ENCODE measurements at regions not wholly inside any gene's neighbourhood (a gene's known extent, or its start where the extent isn't known, plus 50 kb on each side); places are given as distances from the start of the nearest gene placed in this dataset.
"Not testable (repeated sequence)": the region's sequence is repeated elsewhere in the genome, so short reads cannot be mapped to it uniquely, and the experiment has no call there.

DNA sequence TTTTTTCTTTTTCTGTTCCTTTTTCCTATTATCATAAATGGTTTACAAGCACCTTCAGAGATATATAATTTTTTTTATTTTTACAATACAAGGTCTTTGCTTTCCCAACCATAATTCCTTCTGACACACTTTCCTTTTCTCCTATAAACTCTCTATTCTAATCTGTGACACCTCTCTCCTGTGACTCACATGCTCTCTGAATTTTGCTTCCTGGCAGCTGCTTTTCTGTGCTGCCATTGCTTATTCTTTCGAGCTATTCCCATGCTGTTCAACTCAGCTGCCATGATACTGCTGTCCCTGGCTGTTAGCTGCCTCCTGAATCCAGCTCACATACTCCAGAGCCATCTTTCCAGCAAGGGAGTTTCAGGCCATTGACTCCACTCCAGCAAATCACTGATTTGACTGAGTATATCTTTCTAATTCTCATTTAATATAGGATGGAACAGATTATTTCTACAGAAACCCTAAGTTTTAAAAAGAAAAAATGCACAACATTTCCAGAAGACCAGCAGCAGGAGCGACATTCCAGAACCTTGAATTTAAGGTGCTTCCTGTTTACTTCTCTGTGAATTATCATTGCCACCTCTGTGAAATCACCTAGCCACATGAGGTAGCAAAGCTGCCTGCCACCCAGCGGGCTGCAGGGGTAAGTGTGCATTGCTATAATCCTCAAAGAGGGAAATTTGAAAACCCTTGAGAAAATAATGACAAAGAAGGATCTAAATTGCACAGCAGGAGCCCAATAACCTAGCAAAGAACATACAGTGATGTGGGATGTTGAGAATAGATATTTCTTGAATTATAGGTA, 1442.6 kb downstream of the KHDRBS2 start:
- DNase-seq; CTCF ChIA-PET; H3K9me3 Mint-ChIP-seq (ENCODE audit: insufficient read depth); H3K36me3 Mint-ChIP-seq (ENCODE audit: low read depth); H3K27ac Mint-ChIP-seq; H3K4me3 Mint-ChIP-seq; H3K27me3 Mint-ChIP-seq (ENCODE audit: low read depth); ATAC-seq; POLR2A ChIA-PET; H3K4me1 Mint-ChIP-seq (ENCODE audit: low read depth): not testable (repeated sequence)

DNA sequence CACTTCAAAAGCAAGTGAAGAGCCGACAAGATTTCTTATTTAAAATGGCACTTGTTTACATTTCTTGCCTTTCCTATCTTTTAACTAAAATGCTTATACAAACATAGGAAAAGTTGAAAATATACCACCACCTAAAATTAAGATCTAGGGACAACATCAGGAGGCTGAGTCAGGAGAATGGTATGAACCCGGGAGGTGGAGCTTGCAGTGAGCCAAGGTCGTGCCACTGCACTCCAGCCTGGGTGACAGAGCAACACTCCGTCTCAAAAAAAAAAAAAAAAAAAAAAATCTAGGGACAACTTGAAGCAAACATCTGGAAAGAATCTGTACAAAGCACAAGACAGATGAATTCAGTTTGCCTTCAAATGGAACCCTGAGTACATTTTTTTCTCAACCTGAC, 1455.3 kb downstream of the KHDRBS2 start:
- H3K27ac Mint-ChIP-seq; H3K4me1 Mint-ChIP-seq (ENCODE audit: low read depth); ATAC-seq; DNase-seq; H3K36me3 Mint-ChIP-seq (ENCODE audit: low read depth); CTCF ChIA-PET; H3K27me3 Mint-ChIP-seq (ENCODE audit: low read depth); H3K4me3 Mint-ChIP-seq; POLR2A ChIA-PET: not testable (repeated sequence)
- H3K9me3 Mint-ChIP-seq (ENCODE audit: insufficient read depth): peaks cover 21% of the 10 kb centered on the region

DNA sequence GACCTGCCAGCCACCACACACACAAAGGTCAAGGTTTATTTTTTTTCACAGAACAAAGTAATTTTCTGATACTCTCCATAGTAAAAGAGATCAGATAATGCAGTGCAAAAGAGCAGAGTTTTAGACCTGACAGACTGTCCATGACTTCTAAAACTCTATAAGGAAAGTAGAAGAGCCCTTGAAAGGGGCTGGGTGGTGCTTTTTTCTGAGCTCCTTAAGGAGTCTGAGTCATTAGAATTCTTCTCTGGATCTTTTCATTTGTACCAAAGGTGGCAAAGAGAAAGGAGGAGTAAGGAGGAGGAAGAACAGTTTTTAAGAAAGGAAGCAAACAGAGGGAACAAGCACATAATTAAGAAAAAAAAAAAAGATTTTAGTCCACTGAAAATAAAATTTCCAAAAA, 1463.4 kb downstream of the KHDRBS2 start:
- H3K9me3 Mint-ChIP-seq (ENCODE audit: insufficient read depth); ATAC-seq; DNase-seq; H3K4me1 Mint-ChIP-seq (ENCODE audit: low read depth); H3K36me3 Mint-ChIP-seq (ENCODE audit: low read depth); CTCF ChIA-PET; POLR2A ChIA-PET; H3K4me3 Mint-ChIP-seq; H3K27ac Mint-ChIP-seq; H3K27me3 Mint-ChIP-seq (ENCODE audit: low read depth): not testable (repeated sequence)

DNA sequence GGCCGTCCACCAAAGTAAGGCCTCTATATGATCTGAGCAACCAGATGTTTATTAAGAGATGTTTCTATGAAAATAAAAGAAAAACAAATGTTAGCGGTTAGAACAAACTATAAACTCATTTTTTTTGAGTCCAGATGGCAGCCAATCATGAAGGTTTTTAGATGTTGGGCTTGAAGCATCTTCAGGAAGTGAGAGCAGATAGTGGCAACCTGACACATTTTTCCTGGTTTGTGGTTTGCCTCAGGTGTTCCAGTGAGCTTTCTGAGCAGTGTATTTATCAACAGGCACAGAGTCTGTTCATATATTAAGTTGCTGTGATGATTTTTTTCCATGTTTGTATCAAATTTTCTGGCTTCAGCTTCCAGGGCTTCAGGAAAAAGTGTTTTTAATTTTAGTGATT, 1468.0 kb downstream of the KHDRBS2 start:
- H3K4me1 Mint-ChIP-seq (ENCODE audit: low read depth); H3K27ac Mint-ChIP-seq; H3K4me3 Mint-ChIP-seq; H3K27me3 Mint-ChIP-seq (ENCODE audit: low read depth); H3K36me3 Mint-ChIP-seq (ENCODE audit: low read depth); H3K9me3 Mint-ChIP-seq (ENCODE audit: insufficient read depth); CTCF ChIA-PET; POLR2A ChIA-PET; ATAC-seq; DNase-seq: not testable (repeated sequence)

DNA sequence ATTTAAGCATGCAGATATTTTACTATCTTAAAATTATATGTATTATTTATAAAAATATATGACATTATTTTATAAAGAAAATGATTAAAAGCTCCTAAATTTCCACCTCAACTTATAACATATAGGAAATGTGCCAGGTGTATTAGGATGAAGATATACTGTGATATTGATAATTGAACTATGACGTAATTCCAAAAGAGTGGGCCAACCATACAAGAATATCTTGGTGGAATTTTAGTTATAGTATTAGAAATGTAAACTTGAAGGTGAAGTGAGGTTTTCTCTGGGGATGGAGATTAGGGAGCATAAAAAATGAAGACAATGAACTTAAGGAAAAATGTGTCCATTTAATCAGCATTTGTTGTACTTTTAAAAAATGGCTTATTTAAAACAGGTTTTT, 1471.2 kb downstream of the KHDRBS2 start:
- CTCF ChIA-PET; DNase-seq; H3K9me3 Mint-ChIP-seq (ENCODE audit: insufficient read depth); H3K36me3 Mint-ChIP-seq (ENCODE audit: low read depth); H3K27ac Mint-ChIP-seq; ATAC-seq; H3K27me3 Mint-ChIP-seq (ENCODE audit: low read depth); H3K4me1 Mint-ChIP-seq (ENCODE audit: low read depth); POLR2A ChIA-PET; H3K4me3 Mint-ChIP-seq: not testable (repeated sequence)

DNA sequence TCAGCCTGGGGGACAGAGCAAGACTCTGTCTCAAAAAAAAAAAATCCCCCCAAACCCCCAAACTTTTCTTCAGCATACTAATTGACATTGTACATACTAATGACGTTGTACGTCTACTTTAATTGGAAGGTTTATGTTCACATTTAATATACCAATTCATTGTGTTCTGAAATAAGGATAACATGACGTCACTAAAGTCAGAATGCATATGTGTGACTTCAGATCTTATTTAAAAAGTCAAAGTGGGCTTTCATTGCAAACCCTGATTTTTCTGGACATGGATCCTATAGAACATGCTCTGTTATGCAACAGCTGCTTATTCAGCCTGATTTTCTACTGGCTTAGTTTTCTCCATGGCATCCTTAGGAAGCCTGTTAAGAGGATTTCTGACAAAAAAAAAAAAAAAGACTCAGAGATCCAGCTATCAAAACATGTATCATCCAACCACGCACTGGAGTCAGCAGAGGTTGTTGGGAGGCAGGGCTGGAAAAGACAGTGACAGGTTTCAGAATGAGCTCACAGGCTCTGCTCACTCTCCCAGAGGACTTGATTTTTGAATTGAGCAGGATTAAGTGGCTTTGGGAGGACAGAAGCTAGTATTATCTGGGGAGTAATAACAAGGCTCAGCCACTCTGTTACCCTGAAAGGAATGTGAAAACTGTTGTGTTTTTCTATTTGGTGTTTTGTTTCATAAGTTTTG, 1472.0 kb downstream of the KHDRBS2 start:
- H3K9me3 Mint-ChIP-seq (ENCODE audit: insufficient read depth); ATAC-seq; H3K36me3 Mint-ChIP-seq (ENCODE audit: low read depth); H3K4me3 Mint-ChIP-seq; H3K27ac Mint-ChIP-seq; CTCF ChIA-PET; POLR2A ChIA-PET; H3K4me1 Mint-ChIP-seq (ENCODE audit: low read depth); DNase-seq; H3K27me3 Mint-ChIP-seq (ENCODE audit: low read depth): not testable (repeated sequence)

DNA sequence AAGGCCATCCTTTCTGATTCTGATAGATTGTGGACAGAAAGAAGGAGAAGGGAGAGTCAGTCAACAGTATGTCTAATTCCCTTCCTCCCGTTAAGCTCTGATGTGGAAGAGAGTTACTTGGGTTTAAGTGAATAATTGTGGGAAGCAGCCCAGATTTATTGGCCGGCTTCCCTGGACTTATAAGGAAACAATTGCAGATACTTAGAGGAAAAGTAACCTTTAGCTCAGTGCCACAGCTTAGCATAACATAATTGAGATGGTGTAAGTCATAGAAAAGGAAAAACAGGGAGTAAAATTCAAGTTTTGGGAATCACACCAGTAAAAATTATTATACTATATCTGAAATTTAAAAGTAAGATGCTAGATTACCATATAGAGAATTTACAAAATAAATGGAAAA, 1475.8 kb downstream of the KHDRBS2 start:
- DNase-seq; H3K36me3 Mint-ChIP-seq (ENCODE audit: low read depth); H3K27me3 Mint-ChIP-seq (ENCODE audit: low read depth); H3K9me3 Mint-ChIP-seq (ENCODE audit: insufficient read depth); ATAC-seq; POLR2A ChIA-PET; CTCF ChIA-PET; H3K27ac Mint-ChIP-seq; H3K4me1 Mint-ChIP-seq (ENCODE audit: low read depth); H3K4me3 Mint-ChIP-seq: not testable (repeated sequence)

DNA sequence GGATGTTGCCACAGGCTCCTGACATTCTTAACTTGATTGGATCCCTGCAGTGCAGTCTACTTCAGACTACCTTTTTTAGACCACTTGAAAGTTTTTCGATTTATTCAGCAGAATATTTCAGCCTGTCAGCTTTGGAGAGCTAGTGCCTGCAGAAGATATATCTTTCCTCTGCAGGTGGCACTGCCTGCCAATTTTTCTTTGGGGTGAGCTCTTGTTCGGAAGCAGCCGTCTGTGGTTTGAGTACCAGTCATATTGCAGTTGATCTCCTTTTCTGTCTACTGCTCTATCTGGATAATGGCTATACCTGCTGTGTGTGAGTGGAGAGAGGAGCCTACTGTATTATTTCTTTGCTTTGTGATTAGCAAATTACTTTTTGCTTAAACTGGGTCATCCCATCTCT, 1486.9 kb downstream of the KHDRBS2 start:
- ATAC-seq; H3K4me1 Mint-ChIP-seq (ENCODE audit: low read depth); H3K27me3 Mint-ChIP-seq (ENCODE audit: low read depth); H3K9me3 Mint-ChIP-seq (ENCODE audit: insufficient read depth); H3K27ac Mint-ChIP-seq; POLR2A ChIA-PET; DNase-seq; H3K4me3 Mint-ChIP-seq; CTCF ChIA-PET; H3K36me3 Mint-ChIP-seq (ENCODE audit: low read depth): not testable (repeated sequence)

DNA sequence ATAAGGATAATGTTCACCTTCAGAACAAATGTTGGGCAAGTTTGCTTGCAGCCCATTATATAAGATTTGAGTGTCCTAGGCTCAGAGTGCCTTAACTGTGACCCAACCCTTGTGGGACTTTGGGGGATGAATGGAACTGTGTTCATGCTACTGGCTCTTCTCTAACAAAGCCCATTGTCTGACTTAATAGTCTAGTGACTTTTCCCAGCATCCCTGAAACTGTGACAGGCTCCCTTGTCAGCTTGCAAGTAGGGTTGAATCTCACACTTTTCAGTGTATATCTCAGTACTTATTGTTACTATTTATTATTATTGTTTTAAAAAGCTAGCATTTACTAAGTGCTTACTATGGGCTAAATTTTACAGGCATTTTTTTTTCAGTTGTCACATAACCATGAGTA, 1488.2 kb downstream of the KHDRBS2 start:
- CTCF ChIA-PET: not testable (repeated sequence)

DNA sequence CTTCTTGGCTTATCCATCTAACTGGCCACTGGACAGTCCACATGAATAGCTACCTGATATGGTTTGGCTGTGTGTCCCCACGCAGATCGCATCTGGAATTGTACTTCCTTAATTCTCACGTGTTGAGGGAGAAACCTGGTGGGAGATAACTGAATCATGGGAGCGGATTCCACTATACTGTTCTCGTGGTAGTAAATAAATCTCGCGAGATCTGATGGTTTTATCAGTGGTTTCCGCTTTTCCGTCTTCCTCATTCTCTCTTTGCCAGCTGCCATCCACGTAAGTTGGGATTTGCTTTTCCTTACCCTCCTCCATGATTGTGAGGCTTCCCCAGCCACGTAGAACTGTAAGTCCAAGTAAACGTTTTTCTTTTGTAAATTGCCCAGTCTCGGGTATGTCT, 1496.4 kb downstream of the KHDRBS2 start:
- H3K36me3 Mint-ChIP-seq (ENCODE audit: low read depth); H3K9me3 Mint-ChIP-seq (ENCODE audit: insufficient read depth); H3K4me1 Mint-ChIP-seq (ENCODE audit: low read depth); POLR2A ChIA-PET; H3K27me3 Mint-ChIP-seq (ENCODE audit: low read depth); DNase-seq; H3K27ac Mint-ChIP-seq; CTCF ChIA-PET; H3K4me3 Mint-ChIP-seq; ATAC-seq: not testable (repeated sequence)

More for the DNA sequence above, 1488.2 kb downstream of the KHDRBS2 start:
- H3K4me1 Mint-ChIP-seq (ENCODE audit: low read depth); DNase-seq; ATAC-seq; H3K27me3 Mint-ChIP-seq (ENCODE audit: low read depth); H3K27ac Mint-ChIP-seq; H3K4me3 Mint-ChIP-seq; POLR2A ChIA-PET; H3K36me3 Mint-ChIP-seq (ENCODE audit: low read depth); H3K9me3 Mint-ChIP-seq (ENCODE audit: insufficient read depth): not testable (repeated sequence)

DNA sequence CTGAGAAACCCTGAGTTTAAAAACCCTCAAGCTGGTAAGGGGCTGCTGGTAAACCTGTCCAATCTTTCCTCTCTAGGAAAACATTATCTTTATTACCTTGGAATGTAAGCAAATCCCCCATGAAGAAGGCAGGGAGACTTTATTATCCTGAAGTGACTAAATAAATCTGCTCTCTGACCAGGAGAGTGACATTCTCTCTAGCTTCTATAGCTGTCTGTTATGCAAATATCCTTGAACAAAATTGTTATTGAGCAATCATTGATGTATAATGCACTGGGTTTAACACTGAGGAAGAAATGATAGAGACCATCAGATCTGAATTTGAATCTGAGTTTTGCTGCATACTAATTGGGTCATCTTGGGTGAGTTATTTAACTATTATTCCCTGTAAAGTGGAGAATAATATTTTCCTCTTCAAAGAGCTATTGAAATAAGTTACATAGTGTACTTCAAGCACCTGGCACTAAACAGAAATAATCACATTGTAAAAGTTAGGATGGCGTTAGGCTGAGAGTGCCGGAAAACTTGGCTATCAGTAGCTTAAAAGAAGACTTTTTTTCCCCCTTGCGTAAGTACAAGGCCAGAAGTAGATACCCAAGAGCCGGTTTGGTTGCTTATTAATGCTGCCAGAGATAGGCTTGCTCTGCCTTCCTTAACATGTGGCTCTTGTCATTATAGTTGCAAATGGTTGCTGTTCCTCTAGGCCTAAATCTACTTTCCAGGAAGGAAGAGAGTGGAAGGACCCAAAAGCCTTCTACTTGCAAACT, 1503.1 kb downstream of the KHDRBS2 start:
- DNase-seq; CTCF ChIA-PET; POLR2A ChIA-PET; H3K27me3 Mint-ChIP-seq (ENCODE audit: low read depth); H3K4me1 Mint-ChIP-seq (ENCODE audit: low read depth); ATAC-seq; H3K27ac Mint-ChIP-seq; H3K4me3 Mint-ChIP-seq; H3K9me3 Mint-ChIP-seq (ENCODE audit: insufficient read depth); H3K36me3 Mint-ChIP-seq (ENCODE audit: low read depth): not testable (repeated sequence)

DNA sequence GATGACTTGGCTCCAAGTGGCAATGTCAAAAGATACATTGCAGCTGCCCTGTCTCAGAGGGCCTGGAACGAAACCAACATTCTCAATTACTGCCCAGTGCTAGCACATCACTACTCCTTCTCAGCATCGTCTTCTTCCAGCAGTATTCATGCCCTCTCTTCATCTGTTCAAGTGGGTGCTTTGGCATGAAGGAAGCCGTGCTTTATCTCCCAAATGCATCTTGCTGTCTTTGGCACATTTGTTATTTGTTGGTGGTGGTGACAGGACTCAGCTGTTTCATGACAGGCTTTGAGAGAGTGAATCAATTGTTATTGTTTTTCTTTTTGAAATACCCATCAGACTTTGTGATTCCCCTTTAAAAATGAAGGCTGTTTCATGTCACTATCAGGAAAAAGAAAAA, 1506.4 kb downstream of the KHDRBS2 start:
- H3K4me1 Mint-ChIP-seq (ENCODE audit: low read depth); H3K4me3 Mint-ChIP-seq; ATAC-seq; CTCF ChIA-PET; H3K27me3 Mint-ChIP-seq (ENCODE audit: low read depth); POLR2A ChIA-PET; H3K27ac Mint-ChIP-seq; H3K36me3 Mint-ChIP-seq (ENCODE audit: low read depth); DNase-seq: not testable (repeated sequence)
- H3K9me3 Mint-ChIP-seq (ENCODE audit: insufficient read depth): peaks cover 18% of the 10 kb centered on the region

Measured in activated CD8-positive, alpha-beta T cell treated with anti-CD3 and anti-CD28 coated beads, Interleukin-2, amount 10 ng/mL, durations not matched to agents 7 days and 5 days (primary cell).